A673 (cell line): ENCODE measurements at regions not wholly inside any gene's neighbourhood (a gene's known extent, or its start where the extent isn't known, plus 50 kb on each side); places are given as distances from the start of the nearest gene placed in this dataset.
"Not testable (repeated sequence)": the region's sequence is repeated elsewhere in the genome, so short reads cannot be mapped to it uniquely, and the experiment has no call there.

Source experiments
- BruUV-seq: library from RNA; stranded (reverse); fragments of 400-500 nt; replicated peaks from 2 replicates; lab custom pipeline; 2021; lab: Mats Ljungman, UMichigan
- CTCF ChIA-PET: fragments of 300-600 bp; sonication (Branson Sonifier 250); formaldehyde crosslinking; loops from one replicate; lab custom pipeline; 2022; ENCODE audit warnings: antibody characterized with exemption; lab: Charles Lee
- POLR2A ChIA-PET: fragments of 300-600 bp; sonication (Branson Sonifier 250); formaldehyde crosslinking; loops from one replicate; lab custom pipeline; 2022; ENCODE audit warnings: antibody characterized with exemption; ENCODE audit not compliant: low non-redundant PET; lab: Charles Lee
- DNase-seq: peaks from one replicate; pipeline ENCODE4 v3.0.0-alpha.2; 2015; ENCODE audit warnings: low spot score
- H3K27ac ChIP-seq: fragments of 200-600 bp; sonication (generic); 2 replicates; pipeline ENCODE4 v1.5.1; 2016; ENCODE audit warnings: mixed run types, low read depth, mild to moderate bottlenecking, mixed read lengths, antibody characterized with exemption, low read length; ENCODE audit not compliant: poor library complexity, severe bottlenecking
- H3K27me3 ChIP-seq: fragments of 200-600 bp; sonication (generic); replicated peaks from 2 replicates; pipeline ENCODE4 v1.6.1; 2017; ENCODE audit warnings: mixed run types, low read depth, mild to moderate bottlenecking, mixed read lengths, antibody characterized with exemption, low read length; ENCODE audit not compliant: insufficient read depth, poor library complexity
- H3K36me3 ChIP-seq: fragments of 200-600 bp; sonication (generic); 2 replicates; pipeline ENCODE4 v1.6.1; 2016; ENCODE audit warnings: mixed run types, mild to moderate bottlenecking, mixed read lengths, antibody characterized with exemption, low read length; ENCODE audit not compliant: insufficient read depth, poor library complexity, severe bottlenecking
- H3K4me1 ChIP-seq: fragments of 200-600 bp; sonication (generic); 2 replicates; pipeline ENCODE4 v1.6.1; 2017; ENCODE audit warnings: mixed run types, mild to moderate bottlenecking, mixed read lengths, antibody characterized with exemption, low read length; ENCODE audit not compliant: insufficient read depth, poor library complexity, severe bottlenecking
- H3K4me3 ChIP-seq: fragments of 200-600 bp; sonication (generic); 2 replicates; pipeline ENCODE4 v1.5.1; 2016; ENCODE audit warnings: low read depth, mixed run types, mild to moderate bottlenecking, mixed read lengths, low read length; ENCODE audit not compliant: poor library complexity, severe bottlenecking
- H3K9me3 ChIP-seq: fragments of 200-600 bp; sonication (generic); 2 replicates; pipeline ENCODE4 v1.6.1; 2016; ENCODE audit warnings: mixed run types, low read depth, mild to moderate bottlenecking, mixed read lengths, antibody characterized with exemption, low read length; ENCODE audit not compliant: poor library complexity, severe bottlenecking
- EZH2 ChIP-seq: fragments of 200-600 bp; sonication (generic); IDR thresholded peaks from 2 replicates; pipeline ENCODE4 v1.6.1; 2017; ENCODE audit warnings: borderline replicate concordance, low read depth, mild to moderate bottlenecking, mixed read lengths, antibody characterized with exemption, low read length; ENCODE audit not compliant: poor library complexity, severe bottlenecking
- intact Hi-C: fragments of 100-400 bp; cut with micrococcal nuclease; formaldehyde crosslinking; loops from one replicate; pipeline ENCODE4 v1.10.0; 2022; ENCODE audit not compliant: unreplicated experiment
- TF ChIP-seq, protein P1 (sequence below): fragments of 300-800, 200-600 bp; sonication (generic); conservative IDR thresholded peaks from 2 replicates; pipeline ENCODE4 v1.5.1; 2017; ENCODE audit warnings: low read depth, mild to moderate bottlenecking, antibody characterized with exemption, low read length, moderate library complexity, mixed read lengths

GRCh38 chr2:90221300-90221651 is 1529.8 kb downstream of the RPIA start:
- no peak for DNase-seq
- no peaks in the 10 kb centered on the region for H3K4me1 ChIP-seq
- no peak for TF ChIP-seq EZH2
- TF ChIP-seq, protein P1, sequence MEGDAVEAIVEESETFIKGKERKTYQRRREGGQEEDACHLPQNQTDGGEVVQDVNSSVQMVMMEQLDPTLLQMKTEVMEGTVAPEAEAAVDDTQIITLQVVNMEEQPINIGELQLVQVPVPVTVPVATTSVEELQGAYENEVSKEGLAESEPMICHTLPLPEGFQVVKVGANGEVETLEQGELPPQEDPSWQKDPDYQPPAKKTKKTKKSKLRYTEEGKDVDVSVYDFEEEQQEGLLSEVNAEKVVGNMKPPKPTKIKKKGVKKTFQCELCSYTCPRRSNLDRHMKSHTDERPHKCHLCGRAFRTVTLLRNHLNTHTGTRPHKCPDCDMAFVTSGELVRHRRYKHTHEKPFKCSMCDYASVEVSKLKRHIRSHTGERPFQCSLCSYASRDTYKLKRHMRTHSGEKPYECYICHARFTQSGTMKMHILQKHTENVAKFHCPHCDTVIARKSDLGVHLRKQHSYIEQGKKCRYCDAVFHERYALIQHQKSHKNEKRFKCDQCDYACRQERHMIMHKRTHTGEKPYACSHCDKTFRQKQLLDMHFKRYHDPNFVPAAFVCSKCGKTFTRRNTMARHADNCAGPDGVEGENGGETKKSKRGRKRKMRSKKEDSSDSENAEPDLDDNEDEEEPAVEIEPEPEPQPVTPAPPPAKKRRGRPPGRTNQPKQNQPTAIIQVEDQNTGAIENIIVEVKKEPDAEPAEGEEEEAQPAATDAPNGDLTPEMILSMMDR, result no peak
- CTCF ChIA-PET, result no interaction called here
- intact Hi-C loops, result no loop called here
- H3K36me3 ChIP-seq, result no peaks in the 10 kb centered on the region
- no peak overlapping the region for H3K27ac ChIP-seq
- no peaks in the 10 kb centered on the region for H3K9me3 ChIP-seq
- BruUV-seq, result no TSS peak
- H3K27me3 ChIP-seq, result no peaks in the 10 kb centered on the region
- POLR2A ChIA-PET, result no interaction called here
- no peak overlapping the region for H3K4me3 ChIP-seq

DNA sequence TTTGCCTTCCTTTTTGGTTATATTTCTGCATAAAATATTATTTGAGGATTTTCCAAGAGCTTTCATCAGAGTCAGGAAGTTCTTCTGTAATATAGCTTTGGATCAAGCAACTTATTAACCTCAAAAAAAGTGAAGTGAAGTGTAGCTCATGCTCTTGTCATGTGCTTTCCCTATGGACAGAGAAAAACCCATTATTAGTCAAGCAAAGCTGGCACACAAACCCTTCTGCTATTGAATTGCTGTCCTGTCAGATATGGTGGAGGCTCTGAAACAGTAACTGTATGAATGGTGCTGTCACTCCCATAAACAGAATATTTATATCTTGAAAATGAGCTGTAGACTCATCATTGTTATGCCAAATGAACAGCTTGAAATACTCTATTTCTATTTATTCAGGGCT is 1533.3 kb downstream of the RPIA start:
- H3K27ac ChIP-seq, H3K27me3 ChIP-seq, BruUV-seq, DNase-seq, H3K4me1 ChIP-seq, CTCF ChIA-PET, POLR2A ChIA-PET, H3K4me3 ChIP-seq, H3K9me3 ChIP-seq, intact Hi-C loops, H3K36me3 ChIP-seq: not testable (repeated sequence)

DNA sequence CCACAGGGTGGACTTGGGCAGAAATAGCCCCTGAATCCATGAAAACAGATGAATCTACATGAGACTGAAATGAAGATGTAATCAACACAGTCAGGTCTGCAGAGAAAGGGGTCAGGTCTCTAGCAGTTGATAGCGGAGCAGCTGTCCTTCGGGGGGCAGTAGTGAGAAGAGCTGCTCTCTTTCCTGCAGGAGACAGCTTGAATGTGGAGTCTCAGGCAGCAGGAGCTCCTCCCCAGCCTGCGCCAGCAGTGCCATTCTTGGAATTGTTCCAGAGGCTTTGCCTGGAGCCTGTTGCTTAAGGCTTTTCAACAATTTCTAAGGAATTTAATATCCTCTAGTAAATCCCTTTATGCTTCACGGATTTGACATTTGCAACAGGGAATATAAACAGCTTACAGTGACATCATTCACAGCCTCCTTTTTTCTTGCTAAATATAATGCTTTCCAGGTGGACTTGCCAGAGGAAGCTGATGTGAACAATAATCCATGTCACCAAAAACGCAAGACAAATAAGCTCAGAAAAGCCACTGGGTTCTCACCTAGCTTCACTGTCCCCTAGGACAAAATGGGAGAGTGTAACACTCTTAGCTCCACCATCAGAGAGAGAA is 1535.1 kb downstream of the RPIA start:
- H3K27me3 ChIP-seq, H3K9me3 ChIP-seq, H3K4me1 ChIP-seq, CTCF ChIA-PET, H3K36me3 ChIP-seq, BruUV-seq, POLR2A ChIA-PET, H3K4me3 ChIP-seq, H3K27ac ChIP-seq, intact Hi-C loops: not testable (repeated sequence)
- DNase-seq, result peak; percentile 47
- TF ChIP-seq, protein P1, result peak; percentile 43

DNA sequence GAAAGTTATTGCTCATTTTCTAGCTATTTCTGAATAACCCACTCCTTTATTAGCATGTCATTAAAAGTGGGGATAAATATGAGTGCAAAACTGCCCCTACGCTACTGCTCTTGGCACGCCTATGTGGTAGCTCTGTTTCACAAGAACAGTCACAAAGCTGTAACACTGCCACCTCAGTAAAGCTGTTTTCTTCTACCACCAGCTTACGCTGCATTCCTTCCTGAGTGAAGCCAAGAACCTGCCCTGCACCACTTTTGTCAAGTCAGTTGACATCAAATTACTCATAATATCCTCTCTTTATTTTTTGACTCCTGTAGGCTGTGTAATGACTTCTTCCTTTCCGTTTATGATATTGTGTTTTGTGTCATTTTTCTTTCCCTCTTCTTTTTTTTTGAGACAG is 1539.7 kb downstream of the RPIA start:
- H3K27me3 ChIP-seq, H3K4me1 ChIP-seq, H3K36me3 ChIP-seq, BruUV-seq, POLR2A ChIA-PET, H3K9me3 ChIP-seq, intact Hi-C loops, CTCF ChIA-PET, H3K27ac ChIP-seq, DNase-seq, H3K4me3 ChIP-seq: not testable (repeated sequence)

DNA sequence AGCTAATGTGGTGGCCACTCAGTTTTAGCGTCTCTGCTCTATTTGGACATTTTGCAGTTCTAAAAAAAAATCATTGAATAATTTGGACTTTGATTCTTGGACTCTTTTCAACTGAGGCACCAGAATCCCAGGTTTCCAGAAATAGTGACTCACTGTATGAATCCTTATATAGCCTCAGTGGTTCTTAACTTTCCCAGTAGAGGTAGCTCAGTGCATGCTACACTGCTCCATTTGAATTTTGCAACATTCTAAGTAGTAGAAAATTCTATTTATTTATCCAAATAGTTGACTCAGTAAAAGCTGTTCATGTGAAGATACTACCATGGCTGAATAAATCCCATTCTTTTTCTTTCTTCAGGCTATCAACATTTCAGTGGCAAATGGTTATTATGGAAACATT is 1544.0 kb downstream of the RPIA start:
- H3K4me1 ChIP-seq, POLR2A ChIA-PET, CTCF ChIA-PET: not testable (repeated sequence)

More for the DNA sequence above, 1544.0 kb downstream of the RPIA start:
- H3K9me3 ChIP-seq, H3K27ac ChIP-seq, intact Hi-C loops, BruUV-seq, H3K27me3 ChIP-seq, H3K36me3 ChIP-seq, DNase-seq, H3K4me3 ChIP-seq: not testable (repeated sequence)
